Uterus (tissue), 3 donors: ENCODE measurements at regions not wholly inside any gene's neighbourhood (a gene's known extent, or its start where the extent isn't known, plus 50 kb on each side); places are given as distances from the start of the nearest gene placed in this dataset.

ENCODE experiments used
- DNase-seq, 2 donors: peaks; one replicate each; pipeline ENCODE4 v3.0.0-alpha.2; 2019 to 2020
- H3K27ac ChIP-seq, 2 donors: fragments of 200-600 bp; sonication (generic); 1 replicate in 1 of 2; 2 replicates in 1 of 2; pipeline ENCODE4 v1.5.1; 2016 to 2018
- H3K27me3 ChIP-seq, 2 donors: fragments of 200-600 bp; sonication (generic); one replicate each; pipeline ENCODE4 v1.5.1; 2018 to 2019; ENCODE audit warnings: control low read depth in 1 of 2
- H3K36me3 ChIP-seq, 2 donors: fragments of 200-600 bp; sonication (generic); one replicate each; pipeline ENCODE4 v1.5.1; 2019; ENCODE audit warnings: control low read depth in 1 of 2
- H3K4me1 ChIP-seq, 2 donors: fragments of 200-600 bp; sonication (generic); one replicate each; pipeline ENCODE4 v1.5.1; 2018 to 2019; ENCODE audit warnings: control low read depth in 1 of 2
- H3K4me3 ChIP-seq, 2 donors: fragments of 200-600 bp; sonication (generic); 1 replicate in 1 of 2; 2 replicates in 1 of 2; pipeline ENCODE4 v1.5.1; 2018 to 2019; ENCODE audit warnings: mild to moderate bottlenecking in 1 of 2
- H3K9me3 ChIP-seq, 2 donors: fragments of 200-600 bp; sonication (generic); one replicate each; pipeline ENCODE4 v1.5.1; 2019; ENCODE audit warnings: control low read depth in 1 of 2
- POLR2A ChIP-seq, 2 donors: fragments of 450-650 bp; IDR thresholded peaks; one replicate each; pipeline ENCODE4 v1.6.1; 2016; ENCODE audit warnings: antibody characterized with exemption in 2 of 2, mild to moderate bottlenecking in 1 of 2, moderate library complexity in 1 of 2
- intact Hi-C: fragments of 100-400 bp; cut with DNase I; formaldehyde crosslinking; loops from one replicate; pipeline ENCODE4 v1.15.1; 2023; ENCODE audit warnings: low total_unique reads
- TF ChIP-seq, protein P1 (sequence below), 4 experiments: fragments of 200-600 bp in 2 of 4; fragments of 450-650 bp in 2 of 4; sonication (generic) in 2 of 4; IDR thresholded peaks; one replicate each; pipeline ENCODE4 v1.5.1; 2016 to 2019; ENCODE audit warnings: antibody characterized with exemption in 4 of 4, mild to moderate bottlenecking in 2 of 4, moderate library complexity in 1 of 4
- donor health status: DM: yes; HTN: yes; CAD: no.

DNA sequence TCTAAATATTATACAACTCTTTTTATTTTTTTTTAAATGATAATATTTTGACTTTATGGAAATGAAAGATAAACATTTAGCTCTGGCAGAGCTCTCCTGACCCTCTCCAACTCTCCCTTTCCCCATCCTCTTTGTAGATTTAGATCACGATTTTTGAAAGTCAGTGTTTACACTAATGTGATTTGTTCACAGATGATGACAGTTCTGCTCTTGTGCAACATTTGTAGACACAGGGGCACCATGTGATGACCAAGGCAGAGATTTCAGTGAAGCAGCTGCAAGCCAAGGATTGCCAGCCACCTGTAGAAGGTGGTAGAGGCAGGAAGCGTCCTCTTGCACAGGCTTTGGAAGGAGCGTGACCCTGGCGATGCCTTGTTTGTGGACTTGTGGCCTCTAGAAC is 483.2 kb downstream of the QKI start:
- Histone ChIP-seq H3K4me3 (no peak overlapping the region), H3K27ac (no peak overlapping the region), H3K36me3 (no peaks in the 10 kb centered on the region), H3K4me1 (no peaks in the 10 kb centered on the region), H3K9me3 (no peaks in the 10 kb centered on the region), H3K27me3 (no peaks in the 10 kb centered on the region)
- TF ChIP-seq POLR2A (IDR thresholded peaks at IDR 0.05), result no peak
- TF ChIP-seq, protein P1, sequence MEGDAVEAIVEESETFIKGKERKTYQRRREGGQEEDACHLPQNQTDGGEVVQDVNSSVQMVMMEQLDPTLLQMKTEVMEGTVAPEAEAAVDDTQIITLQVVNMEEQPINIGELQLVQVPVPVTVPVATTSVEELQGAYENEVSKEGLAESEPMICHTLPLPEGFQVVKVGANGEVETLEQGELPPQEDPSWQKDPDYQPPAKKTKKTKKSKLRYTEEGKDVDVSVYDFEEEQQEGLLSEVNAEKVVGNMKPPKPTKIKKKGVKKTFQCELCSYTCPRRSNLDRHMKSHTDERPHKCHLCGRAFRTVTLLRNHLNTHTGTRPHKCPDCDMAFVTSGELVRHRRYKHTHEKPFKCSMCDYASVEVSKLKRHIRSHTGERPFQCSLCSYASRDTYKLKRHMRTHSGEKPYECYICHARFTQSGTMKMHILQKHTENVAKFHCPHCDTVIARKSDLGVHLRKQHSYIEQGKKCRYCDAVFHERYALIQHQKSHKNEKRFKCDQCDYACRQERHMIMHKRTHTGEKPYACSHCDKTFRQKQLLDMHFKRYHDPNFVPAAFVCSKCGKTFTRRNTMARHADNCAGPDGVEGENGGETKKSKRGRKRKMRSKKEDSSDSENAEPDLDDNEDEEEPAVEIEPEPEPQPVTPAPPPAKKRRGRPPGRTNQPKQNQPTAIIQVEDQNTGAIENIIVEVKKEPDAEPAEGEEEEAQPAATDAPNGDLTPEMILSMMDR (IDR thresholded peaks at IDR 0.05), result no peak
- intact Hi-C loops, result no loop called here
- DNase-seq, result no peak

DNA sequence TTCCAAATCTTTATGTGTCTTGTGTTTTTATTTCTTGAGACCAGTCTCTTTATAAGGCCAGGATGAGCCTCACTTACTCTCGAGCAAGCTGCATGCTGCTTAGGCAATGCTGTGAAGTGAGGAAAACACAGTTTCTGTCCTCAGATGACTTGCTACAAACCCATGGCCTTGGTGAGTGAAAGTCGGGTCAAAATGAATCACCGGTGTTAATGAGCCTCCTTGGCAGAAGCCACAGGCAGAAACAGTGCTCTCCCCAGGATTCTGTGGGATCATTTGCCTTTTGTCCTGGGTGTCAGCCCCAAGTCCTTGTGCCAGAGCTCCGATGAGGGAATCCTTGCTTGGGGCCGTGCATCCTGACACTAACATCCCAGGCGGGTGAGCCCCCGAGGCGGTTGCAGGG is 482.5 kb downstream of the QKI start:
- DNase-seq, result peak in 1 of 2 donors; percentile 19
- Histone ChIP-seq H3K27ac (no peak overlapping the region), H3K4me1 (no peaks in the 10 kb centered on the region), H3K27me3 (no peaks in the 10 kb centered on the region), H3K9me3 (no peaks in the 10 kb centered on the region), H3K36me3 (no peaks in the 10 kb centered on the region), H3K4me3 (no peak overlapping the region)
- intact Hi-C loops, result no loop called here
- TF ChIP-seq, protein P1 (IDR thresholded peaks at IDR 0.05), result no peak
- no peak for TF ChIP-seq POLR2A (IDR thresholded peaks at IDR 0.05)

DNA sequence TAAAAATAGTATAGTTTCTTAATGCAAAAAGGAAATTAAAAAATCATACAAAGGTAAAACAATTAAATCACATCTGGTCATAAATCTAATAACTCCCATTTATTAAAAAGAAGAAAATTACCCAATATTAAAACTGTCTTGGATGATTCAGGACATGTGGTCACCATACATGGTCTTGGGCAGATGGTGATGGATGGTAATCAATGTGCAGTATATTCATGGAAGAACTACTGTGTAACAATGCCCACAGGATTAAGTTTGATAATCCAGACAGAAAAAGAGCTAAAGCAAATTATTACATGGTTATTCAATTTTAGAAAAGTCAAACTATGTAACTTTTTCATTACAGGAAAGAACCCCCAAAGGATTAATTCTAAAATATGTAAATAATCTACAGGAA is 480.6 kb downstream of the QKI start:
- DNase-seq, result no peak
- Histone ChIP-seq H3K9me3 (no peaks in the 10 kb centered on the region), H3K36me3 (no peaks in the 10 kb centered on the region), H3K27me3 (no peaks in the 10 kb centered on the region), H3K4me3 (no peak overlapping the region), H3K27ac (no peak overlapping the region), H3K4me1 (no peaks in the 10 kb centered on the region)
- intact Hi-C loops, result no loop called here
- TF ChIP-seq POLR2A (IDR thresholded peaks at IDR 0.05), result no peak
- TF ChIP-seq, protein P1 (IDR thresholded peaks at IDR 0.05), result no peak

DNA sequence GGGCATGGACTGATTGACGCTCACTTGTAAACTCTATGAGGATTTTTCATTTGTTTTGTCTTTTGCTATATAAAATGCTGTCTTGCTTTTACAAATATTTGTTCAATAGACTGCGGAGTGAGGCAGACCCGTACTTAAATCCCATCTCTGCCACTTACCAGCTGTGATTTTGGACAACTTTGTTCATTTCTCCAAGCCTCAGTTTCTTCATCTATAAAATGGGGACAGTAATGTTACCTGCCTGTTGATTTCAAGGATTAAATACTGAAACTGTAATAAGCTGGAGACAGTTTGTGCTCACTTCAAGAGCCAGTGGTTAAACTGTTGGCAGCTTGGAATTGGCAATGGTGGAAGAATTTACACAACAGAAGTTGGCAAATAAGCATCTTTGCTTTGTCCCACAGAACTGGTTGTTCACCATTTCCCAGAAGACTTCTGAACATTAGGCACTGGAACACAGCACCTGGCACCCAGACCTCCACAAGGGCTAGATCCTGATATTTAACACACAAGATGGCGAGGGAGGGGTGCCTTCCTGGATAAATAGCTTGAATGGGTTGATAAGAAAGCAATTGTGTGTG is 479.2 kb downstream of the QKI start:
- Histone ChIP-seq H3K27me3 (no peaks in the 10 kb centered on the region), H3K9me3 (no peaks in the 10 kb centered on the region), H3K4me3 (no peak overlapping the region), H3K36me3 (no peaks in the 10 kb centered on the region), H3K27ac (no peak overlapping the region), H3K4me1 (no peaks in the 10 kb centered on the region)
- intact Hi-C loops, result no loop called here
- TF ChIP-seq POLR2A (IDR thresholded peaks at IDR 0.05), result no peak
- TF ChIP-seq, protein P1 (IDR thresholded peaks at IDR 0.05), result no peak
- DNase-seq, result no peak

DNA sequence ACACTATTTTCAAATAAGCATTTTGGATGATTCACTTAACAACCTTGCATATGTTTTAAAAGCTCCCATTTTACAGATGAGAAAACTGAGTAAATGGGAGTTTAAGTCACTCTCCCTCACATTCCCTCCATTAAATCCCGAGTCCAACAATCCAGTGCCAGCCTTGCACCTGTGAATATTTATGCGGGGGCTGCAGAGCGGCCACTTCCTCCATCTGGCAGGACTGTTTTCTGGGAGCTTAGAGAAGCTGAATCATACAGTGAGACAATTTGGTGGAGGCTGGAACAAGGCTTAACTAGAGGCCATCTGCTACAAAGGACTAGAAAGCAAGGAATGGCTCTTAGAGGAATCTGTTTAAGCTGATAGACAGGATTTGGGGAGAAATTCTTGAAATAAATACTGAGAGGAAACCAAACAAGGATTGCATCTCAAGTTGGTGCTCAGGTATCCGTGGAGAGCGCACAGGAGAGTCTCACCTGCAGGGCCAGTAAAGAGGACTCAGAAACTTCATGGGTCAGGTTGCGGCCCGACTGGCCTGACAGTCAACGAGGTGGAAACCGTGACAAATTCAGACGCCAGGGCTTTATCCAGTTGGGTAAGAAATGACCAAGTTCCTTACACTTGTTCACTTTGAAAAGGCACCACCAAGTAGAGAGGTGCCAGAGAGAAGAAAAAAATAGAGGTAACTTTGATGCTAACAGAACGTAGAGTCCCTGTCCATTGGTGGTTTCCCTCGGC is 478.5 kb downstream of the QKI start:
- H3K9me3 ChIP-seq, result no peaks in the 10 kb centered on the region
- H3K4me1 ChIP-seq, result no peaks in the 10 kb centered on the region
- no peaks in the 10 kb centered on the region for H3K27me3 ChIP-seq
- H3K4me3 ChIP-seq, result no peak overlapping the region
- no peak for TF ChIP-seq POLR2A (IDR thresholded peaks at IDR 0.05)
- TF ChIP-seq, protein P1 (IDR thresholded peaks at IDR 0.05), result no peak
- no peak for DNase-seq
- no peaks in the 10 kb centered on the region for H3K36me3 ChIP-seq
- H3K27ac ChIP-seq, result no peak overlapping the region
- intact Hi-C loops, result no loop called here
